Activated CD8-positive, alpha-beta memory T cell treated with anti-CD3 and anti-CD28 coated beads for 36 hours (primary cell): ENCODE measurements at regions not wholly inside any gene's neighbourhood (a gene's known extent, or its start where the extent isn't known, plus 50 kb on each side); places are given as distances from the start of the nearest gene placed in this dataset.

Experiments
- CTCF ChIA-PET: fragments of 350-600 bp; sonication (Branson Sonifier 250); formaldehyde crosslinking; loops from one replicate; lab custom pipeline; 2021; ENCODE audit warnings: antibody characterized with exemption; lab: Charles Lee
- POLR2A ChIA-PET: fragments of 350-600 bp; sonication (Branson Sonifier 250); formaldehyde crosslinking; loops from one replicate; lab custom pipeline; 2021; ENCODE audit warnings: antibody characterized with exemption; lab: Charles Lee

DNA sequence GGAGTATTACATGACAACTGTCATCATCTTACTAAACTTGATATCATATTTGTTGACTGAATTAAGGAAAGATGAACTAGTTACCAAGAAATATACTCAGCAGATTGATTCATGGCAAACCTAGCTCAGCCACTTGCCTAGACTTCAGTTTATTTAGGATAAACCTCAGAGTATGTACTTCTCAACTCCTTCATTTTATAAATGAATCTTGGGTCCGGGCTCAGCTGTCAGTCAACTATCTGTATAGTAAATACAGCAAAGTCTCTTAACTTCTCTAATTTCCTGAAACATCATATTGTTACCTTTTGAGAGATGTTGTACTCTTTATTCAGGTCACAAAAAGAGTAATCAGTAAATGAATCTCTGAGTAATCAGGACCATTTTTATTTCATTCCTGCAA, 211.0 kb upstream of the KLF14 start:
- POLR2A ChIA-PET = interaction anchor here (1.1 to 11.1 kb wide), 3 partner anchors 14 to 31 kb away, joined by 4 to 224 read pairs (median 7); no protein-coding TSS in a partner anchor
- CTCF ChIA-PET = interaction anchor here (0.7 kb wide), 1 partner anchor 14 kb away, joined by 3 read pairs; no protein-coding TSS in a partner anchor

DNA sequence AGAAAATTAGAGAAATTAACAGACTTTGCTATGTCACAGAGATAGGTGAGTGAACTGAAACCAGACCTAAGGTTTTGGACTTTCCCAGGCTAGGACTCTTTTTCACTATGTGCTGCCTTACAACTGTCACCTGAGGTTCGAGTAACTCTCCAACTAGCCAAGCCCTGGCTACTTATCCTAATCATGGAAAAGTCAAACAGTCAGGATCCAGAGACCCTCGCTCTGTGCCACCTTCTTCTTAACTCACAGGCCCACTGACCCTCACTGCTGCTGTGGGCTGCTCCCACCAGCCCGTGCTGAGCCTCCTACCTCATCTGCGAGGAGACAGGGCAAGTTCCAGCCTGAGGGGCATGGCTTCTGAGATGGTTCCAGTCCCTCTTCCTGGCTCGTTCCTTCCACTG, 211.4 kb upstream of the KLF14 start:
- CTCF ChIA-PET = interaction anchor here (0.7 to 1.3 kb wide), 3 partner anchors 14 to 83 kb away, joined by 3 to 4 read pairs (median 3); no protein-coding TSS in a partner anchor
- POLR2A ChIA-PET = interaction anchor here (1.6 to 11.1 kb wide), 2 partner anchors 13 to 21 kb away, joined by 4 to 224 read pairs; no protein-coding TSS in a partner anchor

DNA sequence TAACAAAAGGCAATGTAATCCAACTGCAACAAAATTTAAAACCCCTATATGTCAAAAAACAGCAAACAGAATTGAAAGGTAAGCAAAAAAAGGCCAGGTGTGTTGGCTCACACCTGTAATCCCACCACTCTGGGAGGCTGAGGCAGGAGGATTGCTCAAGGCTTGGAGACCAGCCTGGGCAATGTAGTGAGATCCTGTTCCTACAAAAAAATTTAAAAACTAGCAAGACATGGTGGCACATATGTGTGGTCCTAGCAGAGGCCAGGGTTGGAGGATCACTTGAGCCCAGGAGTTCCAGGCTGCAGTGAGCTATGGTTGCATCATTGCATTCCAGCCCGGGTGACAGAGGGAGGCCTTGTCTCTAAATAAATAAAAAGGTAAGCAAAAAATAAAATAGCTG, 212.1 kb upstream of the KLF14 start:
- ChIA-PET POLR2A (interaction anchor here (0.7 to 11.1 kb wide), 4 partner anchors 12 to 106 kb away, joined by 3 to 224 read pairs (median 6); no protein-coding TSS in a partner anchor), CTCF (interaction anchor here (1.2 to 2.6 kb wide), 4 partner anchors 10 to 82 kb away, joined by 3 to 9 read pairs (median 4); no protein-coding TSS in a partner anchor)

DNA sequence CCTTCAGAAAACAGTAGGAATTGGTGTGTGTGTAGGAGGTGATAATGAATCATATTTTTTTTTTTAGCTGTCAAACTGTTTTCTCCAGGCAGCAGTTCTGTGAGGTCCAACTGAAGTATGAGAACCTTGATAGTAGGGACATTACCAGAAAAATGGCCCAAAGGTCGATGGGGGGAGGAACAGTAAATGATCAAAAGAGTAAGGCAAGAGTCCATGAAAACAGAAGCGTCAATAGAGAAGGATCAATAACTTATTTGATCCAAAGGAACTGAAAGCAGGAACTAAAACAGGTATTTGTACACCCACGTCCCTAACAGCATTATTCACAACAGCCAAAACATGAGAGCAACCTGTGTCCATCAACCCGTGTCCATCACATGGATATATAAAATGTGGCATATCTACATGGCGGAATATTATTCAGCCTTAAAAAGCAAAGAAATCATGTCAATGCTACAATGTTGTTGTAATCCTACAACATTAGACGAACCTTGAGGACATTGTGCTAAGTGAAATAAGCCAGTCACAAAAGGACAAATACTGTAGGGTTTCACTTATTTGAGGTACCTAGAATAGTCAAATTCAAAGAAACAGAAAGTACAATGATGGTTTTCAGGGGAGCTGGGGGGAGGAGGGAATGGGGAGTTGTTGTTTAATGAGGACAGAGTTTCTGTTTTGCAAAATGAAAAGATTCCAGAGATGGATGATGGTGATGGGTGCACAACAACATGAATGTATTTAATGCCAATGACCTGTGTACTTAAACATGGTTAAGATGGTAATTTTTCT, 214.0 kb upstream of the KLF14 start:
- ChIA-PET POLR2A (interaction anchor here (0.6 to 11.1 kb wide), 7 partner anchors 9 to 23 kb away, joined by 3 to 224 read pairs (median 12); no protein-coding TSS in a partner anchor), CTCF (interaction anchor here (1.0 to 2.6 kb wide), 3 partner anchors 10 to 93 kb away, joined by 3 to 9 read pairs (median 5); no protein-coding TSS in a partner anchor)

DNA sequence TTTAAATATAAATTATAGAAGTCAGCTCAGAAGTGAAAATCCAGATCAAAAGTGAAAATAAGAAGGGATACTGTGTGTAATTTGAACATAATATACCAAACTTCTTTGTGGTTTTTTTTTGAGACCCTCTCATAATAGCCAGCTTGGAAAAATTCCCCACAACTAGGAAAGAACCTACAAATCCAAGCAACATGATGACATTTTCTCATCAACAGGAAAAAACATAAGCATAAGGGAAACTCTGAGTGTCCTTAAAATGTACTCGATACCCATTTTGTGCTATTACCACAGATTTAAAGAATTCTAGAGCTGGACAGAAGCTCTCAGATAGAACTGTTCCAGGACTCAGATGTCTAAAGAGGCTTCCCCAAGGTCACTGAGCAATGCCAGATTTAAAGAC, 214.8 kb upstream of the KLF14 start:
- CTCF ChIA-PET = interaction anchor here (1.4 to 2.6 kb wide), 2 partner anchors 9 to 92 kb away, joined by 5 to 9 read pairs; no protein-coding TSS in a partner anchor
- POLR2A ChIA-PET = interaction anchor here (0.7 to 11.1 kb wide), 6 partner anchors 10 to 598 kb away, joined by 3 to 224 read pairs (median 12); no protein-coding TSS in a partner anchor

DNA sequence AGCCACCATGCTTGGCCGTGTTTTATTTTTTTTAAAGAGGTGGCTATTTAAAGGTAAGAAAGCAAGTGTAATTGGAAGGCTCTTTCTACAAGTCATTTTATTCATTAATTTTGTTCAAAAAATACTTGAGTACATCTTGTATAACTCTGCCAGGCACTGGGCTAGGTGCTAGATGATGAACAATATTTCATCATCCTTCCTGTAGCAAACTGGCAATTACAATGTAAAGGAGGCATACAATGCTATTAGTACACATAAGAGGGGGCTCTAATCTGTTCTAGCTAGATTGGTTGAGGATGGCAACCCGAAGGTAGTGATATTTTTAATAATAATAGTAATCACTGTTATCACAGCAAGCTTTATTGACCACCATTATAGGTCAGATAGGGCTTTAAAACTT, 215.5 kb upstream of the KLF14 start:
- CTCF ChIA-PET = interaction anchor here (1.4 kb wide), 1 partner anchor 10 kb away, joined by 4 read pairs; no protein-coding TSS in a partner anchor
- POLR2A ChIA-PET = interaction anchor here (1.1 to 11.1 kb wide), 6 partner anchors 9 to 72 kb away, joined by 3 to 224 read pairs (median 12); no protein-coding TSS in a partner anchor

DNA sequence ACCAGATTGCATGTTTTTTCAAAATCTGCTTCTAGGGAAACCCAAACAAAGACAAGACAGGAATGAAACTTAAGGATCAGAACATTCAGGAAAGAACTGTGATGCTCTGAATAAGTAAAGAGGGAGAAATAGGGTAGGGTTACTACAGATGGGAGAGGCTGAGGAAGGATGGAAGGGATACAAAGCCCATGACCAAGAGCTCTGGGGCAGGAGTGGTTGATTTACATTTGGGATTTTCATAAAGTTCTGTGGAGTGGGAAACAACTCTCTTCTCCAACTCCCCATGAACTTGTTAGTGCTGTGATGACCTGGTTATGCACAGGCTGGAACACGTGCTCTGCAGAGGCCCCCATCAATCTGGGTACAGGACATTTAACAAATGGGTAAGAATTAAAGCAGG, 216.0 kb upstream of the KLF14 start:
- CTCF ChIA-PET = interaction anchor here (1.4 kb wide), 1 partner anchor 10 kb away, joined by 4 read pairs; no protein-coding TSS in a partner anchor
- POLR2A ChIA-PET = interaction anchor here (1.1 to 11.1 kb wide), 8 partner anchors 8 to 72 kb away, joined by 3 to 224 read pairs (median 4); no protein-coding TSS in a partner anchor

DNA sequence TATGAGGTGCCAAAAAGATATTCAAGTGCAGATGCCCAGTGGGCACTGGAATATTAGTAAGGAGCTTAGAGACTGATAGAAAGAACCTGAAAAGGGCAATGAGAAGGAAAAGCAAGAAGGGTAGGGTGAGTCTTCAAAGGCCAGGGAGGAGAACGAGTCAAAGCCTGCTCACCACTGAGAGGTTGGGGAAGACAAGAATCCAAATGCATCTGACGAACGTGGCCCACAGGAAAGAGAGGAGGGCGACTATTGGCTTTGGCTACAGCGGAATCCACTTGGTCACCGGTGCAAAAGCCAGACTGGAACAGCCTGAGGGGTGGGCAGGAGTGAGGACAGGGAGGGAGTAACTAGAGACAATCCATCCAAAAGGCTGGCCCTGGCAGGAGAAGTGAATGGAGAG, 216.7 kb upstream of the KLF14 start:
- CTCF ChIA-PET = interaction anchor here (1.4 to 2.0 kb wide), 2 partner anchors 11 to 90 kb away, joined by 4 to 6 read pairs; no protein-coding TSS in a partner anchor
- POLR2A ChIA-PET = interaction anchor here (1.1 to 11.1 kb wide), 7 partner anchors 8 to 71 kb away, joined by 3 to 224 read pairs (median 4); no protein-coding TSS in a partner anchor

DNA sequence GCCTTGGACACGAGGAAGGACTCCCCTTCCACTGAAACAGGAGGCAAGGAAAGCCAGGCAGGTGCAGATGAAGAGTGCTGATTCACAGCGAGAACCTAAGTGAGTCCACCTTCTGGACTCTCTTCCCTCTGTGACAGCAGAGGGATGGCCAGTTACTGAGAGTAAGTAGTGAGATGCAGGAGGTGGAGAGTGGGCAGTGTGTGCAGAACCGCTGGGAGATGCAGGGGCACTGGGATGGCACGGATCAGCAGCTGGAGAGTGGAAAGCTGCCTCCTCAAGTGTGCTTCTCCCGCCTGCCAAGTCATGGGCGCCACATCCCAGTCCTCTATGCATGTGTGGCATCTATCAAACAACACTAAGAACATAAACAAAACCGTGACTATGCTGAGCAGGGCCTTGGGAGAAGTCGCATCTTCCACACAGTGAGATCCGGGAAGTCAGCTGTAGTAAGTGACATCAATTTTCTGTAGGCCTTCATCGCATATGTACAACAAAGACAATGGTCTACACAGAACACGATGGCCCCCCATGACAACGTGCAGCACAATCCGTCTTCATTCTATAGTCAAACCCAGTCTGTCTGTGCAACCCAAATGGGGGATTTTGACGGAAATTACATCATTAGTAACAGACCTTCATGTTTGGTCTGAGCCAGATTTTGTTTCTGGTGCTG, 217.4 kb upstream of the KLF14 start:
- POLR2A ChIA-PET = interaction anchor here (0.7 to 11.4 kb wide), 9 partner anchors 7 to 61 kb away, joined by 3 to 224 read pairs (median 22); no protein-coding TSS in a partner anchor
- CTCF ChIA-PET = interaction anchor here (2.0 kb wide), 1 partner anchor 89 kb away, joined by 6 read pairs; no protein-coding TSS in a partner anchor

DNA sequence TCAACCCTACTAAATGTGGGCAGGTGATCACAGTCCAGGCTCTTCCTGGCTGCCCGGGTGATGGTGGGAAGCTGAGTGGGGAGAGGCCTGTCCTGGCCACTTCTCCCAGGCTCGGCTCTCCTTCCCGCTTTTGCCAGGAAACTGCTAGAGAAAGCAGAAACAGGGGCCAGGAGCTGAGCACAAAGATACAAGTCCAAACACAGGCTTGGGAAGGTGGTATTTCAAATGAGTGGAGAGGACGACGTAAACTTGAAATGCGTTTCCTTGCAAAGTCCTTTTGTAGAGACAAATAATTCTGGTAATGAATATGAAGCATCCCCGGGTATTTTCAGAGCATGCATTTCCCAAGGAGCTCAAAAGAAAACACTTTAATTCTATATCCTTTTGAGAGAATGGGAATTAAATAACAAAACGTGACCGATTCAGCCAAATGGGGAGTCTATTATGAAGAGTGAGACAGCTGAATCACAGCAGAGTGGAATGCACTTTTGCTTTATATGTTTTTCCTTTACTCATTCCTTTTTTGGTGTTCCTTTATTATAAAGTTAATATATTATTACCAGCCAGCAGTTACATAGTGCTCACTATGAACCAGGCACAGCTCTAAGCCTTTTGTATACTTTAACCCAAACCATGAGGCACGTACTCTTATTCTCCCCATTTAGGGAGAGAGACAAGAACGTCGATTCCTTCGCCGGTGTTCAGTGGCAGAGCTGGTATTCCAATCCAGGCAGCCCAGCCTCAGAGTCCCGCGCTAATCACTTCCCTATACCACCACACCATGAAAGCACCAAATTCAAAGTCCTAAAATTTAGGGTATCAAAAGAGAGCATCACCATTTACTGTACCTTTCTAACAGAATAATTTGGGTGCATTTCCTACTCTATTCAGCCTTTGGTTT, 218.2 kb upstream of the KLF14 start:
- ChIA-PET POLR2A (interaction anchor here (0.7 to 12.5 kb wide), 6 partner anchors 4 to 56 kb away, joined by 3 to 224 read pairs (median 120); no protein-coding TSS in a partner anchor), CTCF (interaction anchor here (2.0 kb wide), 1 partner anchor 88 kb away, joined by 6 read pairs; no protein-coding TSS in a partner anchor)

DNA sequence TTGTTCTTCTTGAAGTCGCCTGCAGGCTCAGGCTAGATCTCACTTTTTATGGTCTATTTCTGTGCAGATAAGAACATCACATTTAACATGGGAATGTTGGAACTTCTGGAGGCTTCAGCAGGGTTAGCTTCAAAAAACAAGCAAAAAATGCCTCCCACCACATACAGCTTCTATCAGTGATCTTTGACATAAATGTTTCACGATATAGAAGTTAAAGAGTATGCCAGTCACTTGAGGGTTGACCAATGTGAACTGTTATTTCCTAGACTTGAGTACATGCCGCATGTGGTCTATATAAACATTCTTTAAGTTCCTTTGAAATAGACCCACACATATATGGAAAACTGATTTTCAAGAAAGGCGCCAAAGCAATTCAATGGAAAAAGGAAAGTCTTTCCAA, 219.2 kb upstream of the KLF14 start:
- ChIA-PET POLR2A (interaction anchor here (1.0 to 12.5 kb wide), 8 partner anchors 5 to 59 kb away, joined by 3 to 224 read pairs (median 55); no protein-coding TSS in a partner anchor), CTCF (no interaction called here)

DNA sequence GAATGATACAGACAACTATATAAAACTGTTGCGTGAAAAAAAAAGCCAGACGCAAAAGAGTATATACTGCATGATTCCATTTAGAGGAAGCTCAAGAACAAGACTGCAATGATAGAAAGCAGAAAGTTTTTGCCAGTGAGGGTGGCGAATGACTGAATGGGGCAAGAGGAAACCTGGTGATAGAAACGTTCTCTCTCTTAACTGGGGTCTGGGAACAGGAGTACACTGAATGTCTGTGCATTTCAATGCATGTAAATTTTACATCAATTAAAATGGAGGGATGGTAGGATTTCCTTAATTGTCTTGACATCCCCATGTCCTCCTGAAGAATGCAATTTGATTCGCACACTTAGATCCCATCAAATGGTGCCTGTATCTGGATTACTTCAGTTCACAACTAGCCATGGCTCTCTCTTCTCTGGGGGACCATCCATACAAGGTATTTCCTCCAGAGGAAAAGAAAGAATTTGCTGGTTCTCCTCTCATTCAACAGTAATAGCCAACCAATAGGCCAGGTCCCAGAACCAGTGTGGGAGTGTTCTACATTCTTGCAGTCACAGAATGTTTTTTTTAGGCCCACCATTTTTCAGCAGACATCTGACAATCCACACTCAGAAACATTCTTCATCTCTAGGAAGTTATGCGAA, 221.0 kb upstream of the KLF14 start:
- CTCF ChIA-PET = interaction anchor here (1.1 to 1.6 kb wide), 3 partner anchors 9 to 53 kb away, joined by 3 read pairs; no protein-coding TSS in a partner anchor
- POLR2A ChIA-PET = interaction anchor here (0.6 to 12.5 kb wide), 9 partner anchors 7 to 58 kb away, joined by 4 to 224 read pairs (median 9); no protein-coding TSS in a partner anchor

DNA sequence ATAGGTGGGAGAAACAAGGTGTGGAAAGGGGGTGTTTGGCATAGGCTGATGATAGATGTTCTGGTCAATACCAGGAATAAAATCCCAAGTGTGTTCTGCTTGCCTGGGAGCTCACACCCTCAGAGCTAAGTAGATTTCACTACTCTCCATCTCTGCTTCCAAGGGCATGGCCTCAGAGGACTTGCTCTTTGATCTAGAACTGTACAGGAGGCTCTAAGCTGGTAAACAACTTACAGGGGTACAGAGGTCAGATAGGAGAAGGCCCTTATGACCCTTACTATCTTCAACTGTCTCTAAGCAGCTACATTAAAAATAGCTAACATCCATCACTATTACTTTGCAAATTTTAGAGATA, 221.5 kb upstream of the KLF14 start:
- ChIA-PET CTCF (interaction anchor here (1.1 to 1.7 kb wide), 3 partner anchors 9 to 15 kb away, joined by 3 to 6 read pairs (median 3); no protein-coding TSS in a partner anchor), POLR2A (interaction anchor here (0.6 to 12.5 kb wide), 9 partner anchors 7 to 57 kb away, joined by 4 to 224 read pairs (median 9); no protein-coding TSS in a partner anchor)

DNA sequence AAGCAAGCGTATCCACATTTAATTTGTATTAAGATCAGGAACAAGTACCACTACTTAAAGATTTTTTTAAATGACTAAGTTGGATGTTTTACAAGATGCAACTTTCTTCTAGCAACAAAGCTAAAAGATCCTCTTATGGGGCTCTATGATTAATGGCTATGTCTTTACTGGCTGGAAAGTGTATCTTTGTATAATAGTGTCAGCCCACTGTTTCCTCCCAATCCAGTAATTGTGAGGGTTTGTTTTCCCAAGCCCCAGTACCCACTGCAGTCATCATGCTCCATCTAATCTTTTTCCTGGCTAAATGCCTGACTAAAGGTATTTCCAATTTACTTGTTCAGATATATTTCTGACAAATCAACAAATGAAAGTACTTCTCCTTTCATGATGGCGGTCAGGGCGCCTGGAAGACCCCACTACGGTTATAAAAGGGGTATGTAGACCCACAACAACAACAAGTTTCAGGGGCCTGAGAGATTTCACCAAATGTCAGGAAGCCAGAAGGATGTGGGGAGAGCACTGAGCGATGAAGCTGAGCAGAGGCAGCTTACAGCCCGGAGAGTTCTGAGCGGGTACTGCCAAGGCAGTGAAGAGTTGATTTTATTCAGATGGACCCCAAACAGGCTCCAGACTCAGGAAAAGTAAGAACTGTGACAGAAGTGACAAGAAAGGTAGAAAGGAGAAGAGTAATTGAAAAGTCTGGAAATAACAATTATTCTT, 222.6 kb upstream of the KLF14 start:
- ChIA-PET CTCF (interaction anchor here (0.6 to 1.7 kb wide), 6 partner anchors 9 to 77 kb away, joined by 3 to 9 read pairs (median 4); no protein-coding TSS in a partner anchor), POLR2A (interaction anchor here (0.5 to 12.5 kb wide), 12 partner anchors 9 to 150 kb away, joined by 3 to 224 read pairs (median 8); no protein-coding TSS in a partner anchor)

DNA sequence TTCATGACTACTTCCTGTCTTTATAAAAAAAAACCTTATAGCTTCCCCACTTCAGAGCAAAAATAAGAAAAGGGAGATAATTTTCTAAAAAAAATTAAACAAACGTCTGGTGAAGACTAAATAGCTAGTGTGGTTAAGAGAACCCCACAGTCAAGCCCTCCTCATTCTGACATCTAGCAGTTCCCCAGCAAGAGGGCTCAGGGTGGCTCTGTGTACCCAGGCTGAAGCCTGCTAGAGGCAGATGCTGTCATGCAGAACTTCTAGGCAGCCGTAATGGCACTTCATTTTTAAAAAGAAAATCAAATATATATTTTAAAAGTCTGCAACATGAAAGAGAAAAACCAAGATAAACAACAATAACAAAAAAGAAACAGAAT, 223.1 kb upstream of the KLF14 start:
- ChIA-PET CTCF (interaction anchor here (0.6 to 1.7 kb wide), 5 partner anchors 10 to 76 kb away, joined by 3 to 9 read pairs (median 5); no protein-coding TSS in a partner anchor), POLR2A (interaction anchor here (0.5 to 12.5 kb wide), 13 partner anchors 9 to 152 kb away, joined by 3 to 224 read pairs (median 6); no protein-coding TSS in a partner anchor)
